A673 (cell line): ENCODE measurements at regions not wholly inside any gene's neighbourhood (a gene's known extent, or its start where the extent isn't known, plus 50 kb on each side); places are given as distances from the start of the nearest gene placed in this dataset.

Experiments
- CTCF ChIP-seq: fragments of 300-800, 200-600 bp; sonication (generic); conservative IDR thresholded peaks from 2 replicates; pipeline ENCODE4 v1.5.1; 2017; ENCODE audit warnings: low read depth, mild to moderate bottlenecking, antibody characterized with exemption, low read length, moderate library complexity, mixed read lengths
- EZH2 ChIP-seq: fragments of 200-600 bp; sonication (generic); IDR thresholded peaks from 2 replicates; pipeline ENCODE4 v1.6.1; 2017; ENCODE audit warnings: borderline replicate concordance, low read depth, mild to moderate bottlenecking, mixed read lengths, antibody characterized with exemption, low read length; ENCODE audit not compliant: poor library complexity, severe bottlenecking

GRCh38 chr10:8144496-8144895 is 90.0 kb downstream of the GATA3 start:
- TF ChIP-seq CTCF = no peak
- TF ChIP-seq EZH2 = no peak
